K562 (cell line): ENCODE measurements at regions not wholly inside any gene's neighbourhood (a gene's known extent, or its start where the extent isn't known, plus 50 kb on each side); places are given as distances from the start of the nearest gene placed in this dataset.

Experiments
- BHLHE40 ChIP-seq: IDR thresholded peaks from 2 replicates; pipeline ENCODE4 v1.6.1; 2011; ENCODE audit warnings: low read length, improper control_type of control experiment
- CBFA2T2 ChIP-seq: fragments of 450-650 bp; conservative IDR thresholded peaks from 2 replicates; pipeline ENCODE4 v1.6.1; 2017; ENCODE audit warnings: mild to moderate bottlenecking
- CREBBP ChIP-seq: IDR thresholded peaks from one replicate; pipeline ENCODE4 v1.6.1; 2012; ENCODE audit warnings: low read depth, mild to moderate bottlenecking, control low read depth, inconsistent platforms, low read length
- DACH1 ChIP-seq: fragments of 450-650 bp; IDR thresholded peaks from 2 replicates; pipeline ENCODE4 v1.6.1; 2018; ENCODE audit not compliant: partially characterized antibody
- ELF2 ChIP-seq: fragments of 250-450 bp; sonication (Bioruptor Pico); IDR thresholded peaks from 2 replicates; pipeline ENCODE4 v1.5.0; 2021; ENCODE audit warnings: mild to moderate bottlenecking
- FOSL1 ChIP-seq: fragments of 200-800 bp; sonication (Bioruptor generic); conservative IDR thresholded peaks from 2 replicates; pipeline ENCODE4 v1.6.1; 2016; ENCODE audit warnings: missing genetic modification characterization, missing compliant biosample characterization
- FOXM1 ChIP-seq, 2 experiments: fragments of 450-650 bp in 1 of 2; sonication (generic) in 1 of 2; formaldehyde crosslinking in 1 of 2; IDR thresholded peaks; 2 replicates each; pipeline versions ENCODE4 v1.6.1 to v1.9.0; 2017 to 2022; ENCODE audit warnings: low read depth in 2 of 2, mild to moderate bottlenecking in 2 of 2, missing genetic modification reagents in 1 of 2, moderate library complexity in 1 of 2
- HDAC1 ChIP-seq, 2 experiments: fragments of 450-650 bp; IDR thresholded peaks; 2 replicates each; pipeline ENCODE4 v1.6.1; 2016 to 2017; ENCODE audit warnings: inconsistent platforms in 1 of 2, mild to moderate bottlenecking in 1 of 2, moderate library complexity in 1 of 2
- HNRNPLL ChIP-seq: fragments of 200-400 bp; formaldehyde crosslinking; IDR thresholded peaks from 2 replicates; pipeline ENCODE4 v1.6.1; 2017; ENCODE audit warnings: low read length, low read depth, mild to moderate bottlenecking; ENCODE audit not compliant: poor library complexity, severe bottlenecking
- KDM1A ChIP-seq, 2 experiments: fragments of 450-650 bp; IDR thresholded peaks; 2 replicates each; pipeline ENCODE4 v1.6.1; 2016; ENCODE audit warnings: mild to moderate bottlenecking in 2 of 2
- KLF16 ChIP-seq: IDR thresholded peaks from 2 replicates; pipeline ENCODE4 v1.6.1; 2016; ENCODE audit warnings: antibody characterized with exemption
- MEF2D ChIP-seq: conservative IDR thresholded peaks from 2 replicates; pipeline ENCODE4 v1.6.1; 2016; ENCODE audit warnings: low read depth, missing genetic modification characterization, missing compliant biosample characterization
- MTA3 ChIP-seq: fragments of 450-650 bp; formaldehyde crosslinking; IDR thresholded peaks from 2 replicates; pipeline ENCODE4 v1.6.1; 2017; ENCODE audit warnings: mild to moderate bottlenecking, borderline replicate concordance
- MYC ChIP-seq, 2 experiments: fragments of 250-450 bp in 1 of 2; sonication (Bioruptor Pico) in 1 of 2; IDR thresholded peaks; 2 replicates each; pipeline versions ENCODE4 v1.5.1 to v1.6.1; 2012 to 2021; ENCODE audit warnings: low read depth in 2 of 2, borderline replicate concordance in 1 of 2, improper control_type of control experiment in 1 of 2, low read length in 1 of 2, mild to moderate bottlenecking in 1 of 2, moderate library complexity in 1 of 2
- NR2C1 ChIP-seq, 2 experiments: fragments of 450-650 bp; IDR thresholded peaks; 2 replicates each; pipeline ENCODE4 v1.6.1; 2017; ENCODE audit warnings: mild to moderate bottlenecking in 2 of 2, antibody characterized with exemption in 1 of 2, inconsistent platforms in 1 of 2, missing compliant biosample characterization in 1 of 2, missing genetic modification characterization in 1 of 2
- OTX1 ChIP-seq: fragments of 450-650 bp; formaldehyde crosslinking; IDR thresholded peaks from 2 replicates; pipeline ENCODE4 v1.4.0; 2022; ENCODE audit warnings: mild to moderate bottlenecking
- SIN3B ChIP-seq: fragments of 450-650 bp; IDR thresholded peaks from 2 replicates; pipeline ENCODE4 v1.6.1; 2017; ENCODE audit warnings: low read depth, mild to moderate bottlenecking, moderate library complexity
- TAF1 ChIP-seq: IDR thresholded peaks from 2 replicates; pipeline ENCODE4 v1.6.1; 2011; ENCODE audit warnings: mild to moderate bottlenecking, low read length, moderate library complexity; ENCODE audit not compliant: insufficient read depth, control insufficient read depth, severe bottlenecking; ENCODE audit errors: extremely low read depth
- TEAD2 ChIP-seq: fragments of 450-650 bp; IDR thresholded peaks from 2 replicates; pipeline ENCODE4 v1.6.1; 2016; ENCODE audit warnings: missing genetic modification characterization, control low read depth, missing compliant biosample characterization
- TRIM24 ChIP-seq, 2 experiments: fragments of 450-650 bp; IDR thresholded peaks; 2 replicates each; pipeline ENCODE4 v1.6.1; 2016
- U2AF1 ChIP-seq: fragments of 200-400 bp; formaldehyde crosslinking; optimal IDR thresholded peaks from 2 replicates; pipeline ENCODE3; 2017; ENCODE audit warnings: mild to moderate bottlenecking, low read depth, low read length, moderate library complexity
- ZKSCAN8 ChIP-seq: fragments of 200-800 bp; sonication (Bioruptor generic); IDR thresholded peaks from 2 replicates; pipeline ENCODE4 v1.6.1; 2016; ENCODE audit warnings: missing genetic modification characterization, missing compliant biosample characterization
- ZNF134 ChIP-seq: fragments of 250-450 bp; sonication (Bioruptor Pico); conservative IDR thresholded peaks from 2 replicates; pipeline ENCODE4 v1.4.0; 2020
- ZNF175 ChIP-seq: fragments of 200-800 bp; sonication (Bioruptor generic); IDR thresholded peaks from 2 replicates; pipeline ENCODE4 v1.6.1; 2016; ENCODE audit warnings: low read depth, mild to moderate bottlenecking, missing genetic modification characterization, missing compliant biosample characterization
- ZNF830 ChIP-seq: fragments of 250-450 bp; sonication (Bioruptor Pico); IDR thresholded peaks from 2 replicates; pipeline ENCODE4 v1.5.0; 2021; ENCODE audit warnings: mild to moderate bottlenecking
- TF ChIP-seq, protein P1 (sequence below): sonication (generic); formaldehyde crosslinking; IDR thresholded peaks from 2 replicates; pipeline ENCODE4 v1.8.1; 2023; ENCODE audit warnings: mild to moderate bottlenecking, missing genetic modification reagents
- TF ChIP-seq, protein P2 (sequence below): fragments of 250-450 bp; sonication (Bioruptor Pico); IDR thresholded peaks from 2 replicates; pipeline ENCODE4 v1.4.0; 2020

DNA sequence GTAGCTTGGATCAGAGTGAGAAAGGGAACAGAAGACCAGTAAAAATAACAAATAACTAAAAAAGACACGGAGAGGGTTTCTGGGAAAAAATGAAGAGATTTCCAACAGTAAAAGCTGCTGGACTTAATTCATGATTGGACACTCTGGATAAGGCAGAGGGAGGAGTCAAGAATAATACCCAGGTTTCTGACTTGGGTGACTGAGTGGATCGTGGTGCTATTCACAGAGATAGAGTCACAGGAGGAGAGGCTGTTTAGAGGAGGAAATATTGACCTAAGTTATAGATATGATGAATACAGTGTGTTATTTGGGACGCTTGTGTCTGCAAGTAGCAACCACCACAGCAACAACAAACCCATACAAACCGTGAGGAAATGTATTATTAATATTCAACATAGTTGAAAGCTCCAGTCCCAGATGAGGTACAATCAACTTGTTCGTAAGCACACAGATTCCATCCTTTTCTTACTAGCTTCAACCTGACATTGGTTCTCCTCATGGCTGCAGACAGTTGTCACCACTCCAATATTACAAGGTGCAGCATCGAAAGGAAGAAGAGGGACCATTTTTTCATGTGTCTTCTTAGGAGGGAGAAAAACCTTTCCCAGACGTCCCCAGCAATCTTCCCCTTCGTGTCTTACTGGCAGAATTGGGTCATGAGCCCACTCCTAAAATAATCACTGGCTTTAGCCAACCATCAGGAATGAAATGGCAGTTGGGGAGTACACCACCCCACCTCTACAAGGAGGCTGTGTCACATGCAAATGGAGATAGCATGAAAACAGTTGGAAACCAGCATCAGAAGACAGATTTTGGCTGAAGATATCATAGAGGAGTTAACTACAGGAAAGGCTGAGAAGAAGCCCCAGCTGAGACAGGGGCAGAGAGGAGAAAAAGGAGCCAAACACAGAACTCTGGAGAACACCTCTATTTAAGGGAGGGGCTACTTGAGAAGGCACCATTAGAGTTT, 387.8 kb downstream of the SHQ1 start (continued):
- TF ChIP-seq ZNF830 (CRISPR knock-in tag), result no peak
- TF ChIP-seq TRIM24 (IDR thresholded peaks at IDR 0.05), result peak; percentile 28 to 68; a peak in 1 of 4 replicates
- no peak for TF ChIP-seq ZNF134 (CRISPR knock-in tag)
- TF ChIP-seq MEF2D (tag), result no peak; the same call in 1 of the 2 replicates
- TF ChIP-seq CBFA2T2, result peak; percentile 84
- TF ChIP-seq TEAD2 (tag), result no peak
- TF ChIP-seq, protein P1, sequence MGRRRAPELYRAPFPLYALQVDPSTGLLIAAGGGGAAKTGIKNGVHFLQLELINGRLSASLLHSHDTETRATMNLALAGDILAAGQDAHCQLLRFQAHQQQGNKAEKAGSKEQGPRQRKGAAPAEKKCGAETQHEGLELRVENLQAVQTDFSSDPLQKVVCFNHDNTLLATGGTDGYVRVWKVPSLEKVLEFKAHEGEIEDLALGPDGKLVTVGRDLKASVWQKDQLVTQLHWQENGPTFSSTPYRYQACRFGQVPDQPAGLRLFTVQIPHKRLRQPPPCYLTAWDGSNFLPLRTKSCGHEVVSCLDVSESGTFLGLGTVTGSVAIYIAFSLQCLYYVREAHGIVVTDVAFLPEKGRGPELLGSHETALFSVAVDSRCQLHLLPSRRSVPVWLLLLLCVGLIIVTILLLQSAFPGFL (CRISPR knock-in tag), result no peak
- TF ChIP-seq DACH1, result peak; percentile 59
- TF ChIP-seq HDAC1 (IDR thresholded peaks at IDR 0.05), result peak in 1 of 2 experiments; percentile 36; a peak in 1 of 4 replicates
- TF ChIP-seq MTA3, result no peak
- peak in 1 of 2 experiments; percentile 24; a peak in 1 of 4 replicates for TF ChIP-seq KDM1A (IDR thresholded peaks at IDR 0.05)
- TF ChIP-seq KLF16, result peak; percentile 88
- TF ChIP-seq ZKSCAN8 (CRISPR knock-in tag), result peak; percentile 28; the same call in 1 of the 2 replicates
- peak; percentile 52; the same call in 1 of the 2 replicates for TF ChIP-seq FOSL1 (tag)
- TF ChIP-seq, protein P2, sequence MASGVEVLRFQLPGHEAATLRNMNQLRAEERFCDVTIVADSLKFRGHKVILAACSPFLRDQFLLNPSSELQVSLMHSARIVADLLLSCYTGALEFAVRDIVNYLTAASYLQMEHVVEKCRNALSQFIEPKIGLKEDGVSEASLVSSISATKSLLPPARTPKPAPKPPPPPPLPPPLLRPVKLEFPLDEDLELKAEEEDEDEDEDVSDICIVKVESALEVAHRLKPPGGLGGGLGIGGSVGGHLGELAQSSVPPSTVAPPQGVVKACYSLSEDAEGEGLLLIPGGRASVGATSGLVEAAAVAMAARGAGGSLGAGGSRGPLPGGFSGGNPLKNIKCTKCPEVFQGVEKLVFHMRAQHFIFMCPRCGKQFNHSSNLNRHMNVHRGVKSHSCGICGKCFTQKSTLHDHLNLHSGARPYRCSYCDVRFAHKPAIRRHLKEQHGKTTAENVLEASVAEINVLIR (CRISPR knock-in tag), result peak; percentile 23; the same call in 1 of the 2 replicates
- TF ChIP-seq ZNF175 (CRISPR knock-in tag), result 0 out of 2 replicates have a peak, but pooled peaks have one; percentile 25
- TF ChIP-seq FOXM1 (IDR thresholded peaks at IDR 0.05; ENCODE audit: low read depth), result peak; percentile 66
- no peak for TF ChIP-seq FOXM1 (CRISPR knock-in tag; IDR thresholded peaks at IDR 0.05; ENCODE audit: low read depth)
- peak; percentile 11; the same call in 1 of the 2 replicates for TF ChIP-seq MYC (IDR thresholded peaks at IDR 0.05; ENCODE audit: low read depth, low read length)
- TF ChIP-seq MYC (CRISPR knock-in tag; IDR thresholded peaks at IDR 0.05; ENCODE audit: borderline replicate concordance, low read depth), result no peak
- no peak for TF ChIP-seq OTX1 (CRISPR knock-in tag)
- TF ChIP-seq ELF2 (CRISPR knock-in tag), result no peak
- TF ChIP-seq NR2C1 (IDR thresholded peaks at IDR 0.05), result no peak
- TF ChIP-seq NR2C1 (tag; IDR thresholded peaks at IDR 0.05), result no peak
- peak; percentile 13 for TF ChIP-seq TAF1
- peak; percentile 67 for TF ChIP-seq BHLHE40
- TF ChIP-seq HNRNPLL, result peak; percentile 29
- TF ChIP-seq CREBBP, result no peak
- no peak for TF ChIP-seq SIN3B
- no peak for TF ChIP-seq U2AF1
